Lung microvascular endothelial cell (primary cell): ENCODE measurements at regions not wholly inside any gene's neighbourhood (a gene's known extent, or its start where the extent isn't known, plus 50 kb on each side); places are given as distances from the start of the nearest gene placed in this dataset.
"Not testable (repeated sequence)": the region's sequence is repeated elsewhere in the genome, so short reads cannot be mapped to it uniquely, and the experiment has no call there.

Experiments used
- DNase-seq, 2 donors: peaks; one replicate each; pipeline versions ENCODE4 v3.0.0 to v3.0.0-alpha.2; 2010; ENCODE audit warnings: low read depth in 2 of 2

- DNase-seq = peak in 1 of 2 donors; percentile 28
Measured at GRCh38 chr10:50997461-50997860, 76.8 kb upstream of the PRKG1 start.

GRCh38 chr10:50999163-50999562 lies 75.1 kb upstream of the PRKG1 start:
- no peak for DNase-seq

DNA sequence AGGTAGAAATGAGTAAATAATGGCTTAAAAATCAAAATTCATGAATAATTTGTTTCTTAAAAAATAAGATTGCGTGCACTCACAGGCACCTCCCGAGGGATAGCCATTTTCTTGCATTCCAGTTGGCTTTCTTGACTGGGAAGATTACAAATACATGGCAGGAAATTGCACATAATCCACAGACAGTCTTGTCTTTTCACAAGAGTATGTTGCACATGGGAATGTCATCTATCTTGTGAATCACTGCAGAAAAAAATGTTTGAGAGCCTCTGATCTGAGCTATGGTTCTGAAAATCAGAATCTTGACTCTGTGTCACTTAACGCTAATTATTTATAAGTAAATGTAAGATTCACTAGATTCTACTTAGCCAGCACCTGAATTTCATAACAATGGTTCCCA lies 74.1 kb upstream of the PRKG1 start:
- peak in 1 of 2 donors; percentile 4 for DNase-seq

GRCh38 chr10:51000976-51001375 lies 73.3 kb upstream of the PRKG1 start:
- DNase-seq = no peak

DNA sequence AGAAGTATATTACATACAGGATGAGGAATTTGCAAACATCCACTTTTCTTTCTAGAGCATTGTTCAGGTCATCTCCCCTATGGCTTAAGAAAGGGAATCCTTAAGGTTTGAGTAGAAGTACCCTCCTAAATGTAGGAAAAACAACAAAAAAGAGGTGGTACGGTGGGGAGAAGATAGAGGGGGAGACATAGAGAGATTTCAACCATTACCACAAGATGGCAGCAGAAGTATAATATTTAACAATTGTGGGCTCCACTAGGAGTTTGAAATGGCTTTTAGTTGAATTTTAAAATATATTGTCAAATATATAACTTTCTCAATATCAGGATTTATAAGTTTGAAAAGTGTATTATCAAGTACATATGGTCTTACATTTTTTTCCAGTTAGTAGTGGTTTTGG lies 72.7 kb upstream of the PRKG1 start:
- DNase-seq = peak; percentile 15 to 43

DNA sequence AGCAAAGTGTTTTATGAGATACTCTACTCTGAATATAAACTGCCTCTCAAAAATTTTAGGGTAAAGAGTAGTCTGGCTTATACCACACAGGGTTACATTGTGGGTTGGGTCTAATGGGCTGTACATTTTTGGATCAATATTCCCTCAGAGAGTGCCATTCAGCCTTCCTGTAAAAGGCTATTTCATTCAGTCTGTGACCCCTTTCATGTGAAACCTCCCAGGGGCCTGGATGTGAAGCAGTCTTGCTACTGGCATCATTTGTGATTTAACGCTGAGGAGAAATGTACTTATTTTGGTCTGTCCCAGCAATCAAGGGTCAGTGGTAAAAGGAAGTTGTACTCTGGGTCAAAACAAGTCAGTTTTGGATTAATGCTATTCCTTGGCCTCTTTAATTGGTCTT lies 71.8 kb upstream of the PRKG1 start:
- DNase-seq = no peak

- no peak for DNase-seq
Measured at GRCh38 chr10:51004776-51005175, 69.5 kb upstream of the PRKG1 start.

- DNase-seq = no peak
Measured at GRCh38 chr10:51005551-51005950, 68.7 kb upstream of the PRKG1 start.

DNA sequence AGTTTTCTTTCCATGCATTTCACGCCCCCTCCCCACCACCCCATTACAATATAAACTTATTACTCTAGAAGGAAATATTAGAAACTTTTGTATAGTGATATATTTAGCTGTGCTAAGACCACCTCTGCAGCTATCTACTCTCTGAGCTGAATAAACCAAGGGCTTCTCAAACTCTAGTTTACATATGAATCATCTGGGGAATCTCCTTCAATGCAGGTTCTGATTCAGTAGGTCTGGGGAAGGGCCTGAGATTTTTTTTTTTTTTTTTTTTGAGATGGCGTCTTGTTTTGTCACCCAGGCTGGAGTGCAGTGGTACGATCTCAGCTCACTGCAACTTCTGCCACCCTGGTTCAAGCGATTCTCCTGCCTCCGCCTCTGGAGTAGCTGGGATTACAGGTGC lies 67.6 kb upstream of the PRKG1 start:
- DNase-seq = no peak

GRCh38 chr10:51007781-51008180 lies 66.5 kb upstream of the PRKG1 start:
- DNase-seq = no peak

GRCh38 chr10:51008346-51008745 lies 65.9 kb upstream of the PRKG1 start:
- DNase-seq = no peak

- peak; percentile 52 to 67 for DNase-seq
Measured at GRCh38 chr10:51010977-51011376, 63.3 kb upstream of the PRKG1 start.

- no peak for DNase-seq
Measured at GRCh38 chr10:51012073-51012472, 62.2 kb upstream of the PRKG1 start.

- DNase-seq = no peak
Measured at GRCh38 chr10:51014680-51015389, 59.5 kb upstream of the PRKG1 start.

- not testable (repeated sequence) for DNase-seq
Measured at GRCh38 chr10:51015390-51015754, 58.9 kb upstream of the PRKG1 start.

- no peak for DNase-seq
Measured at GRCh38 chr10:51020200-51020599, 54.1 kb upstream of the PRKG1 start.

DNA sequence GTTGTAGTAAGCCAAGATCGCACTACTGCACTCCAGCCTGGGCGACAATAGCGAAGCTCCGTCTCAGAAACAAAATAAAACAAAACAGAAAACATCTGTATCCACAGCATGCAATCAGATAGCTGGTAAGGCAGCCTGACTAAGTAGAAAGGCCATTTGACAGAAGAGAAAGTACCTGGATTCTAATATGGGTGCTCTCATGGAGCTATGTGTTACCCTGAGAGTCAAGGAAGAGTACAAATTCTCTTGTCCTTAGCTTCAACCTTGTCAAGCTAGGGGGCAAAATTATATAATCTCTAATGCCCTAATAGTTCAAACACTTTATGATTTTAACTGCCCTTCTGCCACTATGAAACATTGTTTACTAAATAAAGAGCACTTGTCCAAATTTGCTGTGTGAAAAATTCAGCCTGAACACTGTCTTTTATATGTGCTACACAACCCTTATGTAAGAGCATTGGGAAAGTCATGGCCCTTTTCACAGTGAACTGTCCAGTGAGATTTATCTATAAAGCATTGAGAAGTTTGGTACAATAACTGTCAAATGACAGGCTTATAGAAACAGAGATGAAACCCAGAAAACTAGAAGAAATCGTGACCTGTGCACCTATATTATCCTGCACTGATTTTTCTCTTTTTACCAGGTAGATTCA lies 51.2 kb upstream of the PRKG1 start:
- DNase-seq = no peak

- no peak for DNase-seq
Measured at GRCh38 chr10:51023636-51024035, 50.7 kb upstream of the PRKG1 start.
